GM12892 (cell line): ENCODE measurements at regions not wholly inside any gene's neighbourhood (a gene's known extent, or its start where the extent isn't known, plus 50 kb on each side); places are given as distances from the start of the nearest gene placed in this dataset.

Experiments
- POLR2A ChIP-seq: IDR thresholded peaks from 2 replicates; pipeline ENCODE4 v1.6.1; 2011; ENCODE audit warnings: low read depth, low read length, control low read depth
- POLR2AphosphoS5 ChIP-seq: IDR thresholded peaks from 2 replicates; pipeline ENCODE4 v1.6.1; 2011; ENCODE audit warnings: low read depth, low read length, control low read depth

GRCh38 chr11:70829886-70830272, 422.5 kb downstream of the SHANK2 start:
- TF ChIP-seq POLR2A (no peak), POLR2AphosphoS5 (no peak)
